Gastroesophageal sphincter (tissue), 4 donors: ENCODE measurements at regions not wholly inside any gene's neighbourhood (a gene's known extent, or its start where the extent isn't known, plus 50 kb on each side); places are given as distances from the start of the nearest gene placed in this dataset.

Experiments used
- ATAC-seq: fragments of 150-250 bp; one replicate; pipeline ENCODE4 v1.9.1; 2016; ENCODE audit warnings: mild to moderate bottlenecking, moderate library complexity
- H3K27ac ChIP-seq, 4 donors: fragments of 200-600 bp; sonication (generic) in 3 of 4; 1 replicate in 3 of 4; 2 replicates in 1 of 4; pipeline ENCODE4 v1.5.1; 2016 to 2019
- H3K27me3 ChIP-seq: fragments of 200-600 bp; sonication (generic); one replicate; pipeline ENCODE4 v1.5.1; 2019
- H3K36me3 ChIP-seq, 2 donors: fragments of 200-600 bp; sonication (generic); one replicate each; pipeline ENCODE4 v1.5.1; 2019; ENCODE audit warnings: control low read depth in 1 of 2
- H3K4me1 ChIP-seq, 3 donors: fragments of 200-600 bp; sonication (generic); 1 replicate in 2 of 3; 2 replicates in 1 of 3; pipeline ENCODE4 v1.5.1; 2016 to 2019; ENCODE audit warnings: control low read depth in 2 of 3
- H3K4me3 ChIP-seq, 2 donors: fragments of 200-600 bp; sonication (generic); one replicate each; pipeline ENCODE4 v1.5.1; 2019; ENCODE audit warnings: mild to moderate bottlenecking in 1 of 2, moderate library complexity in 1 of 2
- H3K9me3 ChIP-seq, 3 donors: fragments of 200-600 bp; sonication (generic); one replicate each; pipeline ENCODE4 v1.5.1; 2017 to 2019; ENCODE audit warnings: control low read depth in 2 of 3
- CTCF ChIP-seq, 4 experiments: fragments of 200-600 bp in 2 of 4; fragments of 450-650 bp in 2 of 4; sonication (generic) in 1 of 4; IDR thresholded peaks; one replicate each; pipeline ENCODE4 v1.5.1; 2017 to 2019; ENCODE audit warnings: antibody characterized with exemption in 4 of 4, mild to moderate bottlenecking in 2 of 4, moderate library complexity in 2 of 4
- EP300 ChIP-seq: sonication (generic); formaldehyde crosslinking; IDR thresholded peaks from one replicate; pipeline ENCODE4 v1.6.1; 2017; ENCODE audit warnings: antibody characterized with exemption, mild to moderate bottlenecking
- POLR2A ChIP-seq, 2 donors: fragments of 450-650 bp; IDR thresholded peaks; one replicate each; pipeline ENCODE4 v1.6.1; 2017; ENCODE audit warnings: antibody characterized with exemption in 2 of 2, mild to moderate bottlenecking in 2 of 2, moderate library complexity in 1 of 2
- POLR2AphosphoS5 ChIP-seq: sonication (generic); formaldehyde crosslinking; IDR thresholded peaks from one replicate; pipeline ENCODE4 v1.6.1; 2017; ENCODE audit warnings: antibody characterized with exemption
- WGBS, 2 donors: methylation state at CpG; one replicate each; pipeline ENCODE4 v1.1.5; 2018; ENCODE audit warnings: low coverage in 1 of 2; 5-methylcytosine and 5-hydroxymethylcytosine counted together

DNA sequence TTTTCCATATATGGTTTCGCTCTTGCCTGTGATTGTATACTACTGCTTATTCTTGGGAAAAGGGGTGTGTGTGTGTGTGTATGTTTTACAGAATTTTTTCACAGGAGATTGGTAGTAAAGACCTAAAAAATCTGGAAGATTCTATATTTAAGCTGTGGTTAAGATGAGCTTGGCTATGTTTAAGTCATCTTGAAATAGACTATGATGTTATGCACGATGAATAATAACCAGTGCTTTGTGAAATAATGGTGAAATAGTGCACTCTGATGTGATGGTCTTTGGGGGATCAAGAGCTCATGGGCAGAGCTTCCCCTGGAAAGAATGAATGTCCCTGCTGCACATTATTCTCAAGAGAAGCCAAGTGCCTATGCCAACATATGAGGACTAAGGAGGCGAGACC, 301.0 kb downstream of the ACTL7B start:
- Histone ChIP-seq H3K27ac (no peak overlapping the region), H3K27me3 (no peaks in the 10 kb centered on the region), H3K4me3 (no peak overlapping the region), H3K4me1 (no peaks in the 10 kb centered on the region), H3K36me3 (no peaks in the 10 kb centered on the region), H3K9me3 (no peaks in the 10 kb centered on the region)
- 90 to 94% methylated on average over 2 to 3 of the region's 3 CpGs for WGBS, 2 donors
- no peak for ATAC-seq
- no peak for TF ChIP-seq POLR2A (IDR thresholded peaks at IDR 0.05)
- TF ChIP-seq CTCF (IDR thresholded peaks at IDR 0.05) = no peak
- no peak for TF ChIP-seq POLR2AphosphoS5
- TF ChIP-seq EP300 = no peak

GRCh38 chr9:108553111-108553635, 302.6 kb downstream of the ACTL7B start:
- no peak overlapping the region for H3K4me3 ChIP-seq
- H3K27me3 ChIP-seq = no peaks in the 10 kb centered on the region
- H3K4me1 ChIP-seq = no peaks in the 10 kb centered on the region
- TF ChIP-seq POLR2A (IDR thresholded peaks at IDR 0.05) = no peak
- TF ChIP-seq POLR2AphosphoS5 = no peak
- no peak for TF ChIP-seq EP300
- no peak for TF ChIP-seq CTCF (IDR thresholded peaks at IDR 0.05)
- ATAC-seq = no peak
- H3K9me3 ChIP-seq = no peaks in the 10 kb centered on the region
- no peak overlapping the region for H3K27ac ChIP-seq
- WGBS, 2 donors = 89 to 100% methylated on average over 2 of the region's 2 CpGs
- no peaks in the 10 kb centered on the region for H3K36me3 ChIP-seq

DNA sequence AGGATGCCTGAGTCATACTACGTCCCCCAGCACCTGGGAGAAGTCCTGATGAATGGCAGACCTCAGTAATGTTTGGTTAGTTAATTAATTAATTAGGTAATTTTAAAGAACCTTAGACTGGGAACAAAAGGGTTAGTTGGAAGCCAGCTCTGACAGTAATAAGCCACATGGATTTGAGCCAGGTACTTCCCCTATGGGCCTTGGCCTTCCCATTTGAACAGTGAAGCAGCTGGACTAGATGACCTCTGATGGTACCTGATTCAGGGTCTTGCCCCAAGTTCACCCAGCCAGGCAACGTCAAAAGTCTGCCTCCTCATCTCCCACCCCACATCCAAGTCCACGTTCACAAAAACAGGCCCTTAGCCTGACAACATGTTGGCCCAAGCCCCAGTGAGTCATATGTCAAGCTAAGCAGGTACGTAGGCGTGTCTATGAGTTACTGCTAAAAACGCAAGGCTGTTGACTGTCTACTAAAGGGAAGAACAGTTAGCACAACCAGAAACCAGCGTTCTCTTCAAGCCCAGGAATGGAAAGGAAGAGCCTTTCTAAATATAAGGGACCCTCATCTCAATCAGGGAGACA, 303.2 kb downstream of the ACTL7B start:
- Histone ChIP-seq H3K27me3 (no peaks in the 10 kb centered on the region), H3K4me3 (no peak overlapping the region), H3K36me3 (no peaks in the 10 kb centered on the region), H3K9me3 (no peaks in the 10 kb centered on the region), H3K27ac (no peak overlapping the region), H3K4me1 (no peaks in the 10 kb centered on the region)
- 49 to 80% methylated on average over 1 to 6 of the region's 7 CpGs for WGBS, 2 donors
- ATAC-seq = no peak
- TF ChIP-seq POLR2AphosphoS5 = no peak
- no peak for TF ChIP-seq EP300
- TF ChIP-seq POLR2A (IDR thresholded peaks at IDR 0.05) = no peak
- TF ChIP-seq CTCF (IDR thresholded peaks at IDR 0.05) = no peak

DNA sequence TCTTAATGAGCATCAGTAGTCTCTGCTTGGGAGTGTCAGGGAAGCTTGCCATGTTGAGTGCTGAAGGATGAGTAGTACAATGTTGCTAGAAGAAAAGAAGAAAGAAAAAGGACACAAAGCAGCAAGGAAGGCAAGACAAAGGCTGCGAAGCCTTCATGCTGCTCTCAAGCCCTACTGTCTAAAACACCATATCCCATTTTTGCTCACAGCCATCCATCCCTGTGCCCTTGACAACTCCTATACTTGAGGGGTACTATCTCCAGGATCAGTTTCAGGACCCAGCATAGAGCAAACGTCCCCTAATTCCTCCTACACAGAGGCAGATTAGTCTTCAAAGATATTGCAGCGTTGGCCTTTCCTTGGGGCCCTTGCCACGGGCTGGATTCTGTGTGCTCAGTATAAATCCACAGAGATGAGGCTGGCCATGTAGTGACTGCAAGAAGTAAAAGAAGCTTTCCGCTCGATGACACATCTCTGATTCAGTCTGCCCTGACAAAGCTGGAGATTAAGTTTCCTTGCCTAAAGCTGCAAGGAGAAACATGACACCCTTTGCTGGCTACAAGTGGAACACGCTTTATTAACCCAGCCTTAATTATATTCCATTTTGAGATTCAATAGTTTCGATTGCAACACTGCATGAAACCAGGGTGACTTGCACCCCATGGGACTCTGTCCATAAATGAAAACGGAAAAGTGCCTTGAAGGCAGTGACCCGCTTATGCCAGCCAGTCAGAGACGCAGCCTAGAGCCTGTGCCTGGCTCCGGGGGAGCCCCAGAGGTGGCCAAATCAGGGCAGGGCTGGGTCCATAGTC, 304.6 kb downstream of the ACTL7B start:
- Histone ChIP-seq H3K4me3 (no peak overlapping the region), H3K27me3 (no peaks in the 10 kb centered on the region), H3K36me3 (no peaks in the 10 kb centered on the region), H3K9me3 (no peaks in the 10 kb centered on the region), H3K27ac (no peak overlapping the region), H3K4me1 (no peaks in the 10 kb centered on the region)
- ATAC-seq = no peak
- TF ChIP-seq CTCF (IDR thresholded peaks at IDR 0.05) (no peak), EP300 (no peak), POLR2AphosphoS5 (no peak), POLR2A (IDR thresholded peaks at IDR 0.05) (no peak)
- 64 to 67% methylated on average over 7 to 10 of the region's 12 CpGs for WGBS, 2 donors

DNA sequence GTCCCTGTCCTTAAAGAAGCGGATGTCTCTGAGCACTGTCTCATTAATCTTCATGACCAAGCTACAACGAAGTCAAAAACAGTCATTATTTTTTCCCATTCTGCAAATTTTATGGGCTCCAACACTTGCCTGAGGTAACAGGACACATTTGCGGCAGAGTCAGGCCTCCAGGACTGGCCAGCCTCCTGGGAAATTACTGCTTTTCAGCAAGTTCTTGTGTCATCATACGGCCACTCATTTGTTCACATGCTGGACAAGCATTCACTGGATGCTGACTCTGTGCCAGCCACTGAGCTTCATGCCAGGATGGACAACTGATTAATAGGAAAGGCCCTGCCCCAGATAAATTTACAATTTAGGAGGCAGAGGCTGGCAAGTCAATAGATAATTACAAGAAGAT, 305.7 kb downstream of the ACTL7B start:
- no peak for TF ChIP-seq EP300
- no peak for TF ChIP-seq POLR2AphosphoS5
- TF ChIP-seq POLR2A (IDR thresholded peaks at IDR 0.05) = no peak
- TF ChIP-seq CTCF (IDR thresholded peaks at IDR 0.05) = no peak
- 67 to 78% methylated on average over 1 to 4 of the region's 4 CpGs for WGBS, 2 donors
- Histone ChIP-seq H3K9me3 (no peaks in the 10 kb centered on the region), H3K27ac (no peak overlapping the region), H3K27me3 (no peaks in the 10 kb centered on the region), H3K36me3 (no peaks in the 10 kb centered on the region), H3K4me1 (no peaks in the 10 kb centered on the region), H3K4me3 (no peak overlapping the region)
- no peak for ATAC-seq
